ENCODE measurements at regions not wholly inside any gene's neighbourhood (a gene's known extent, or its start where the extent isn't known, plus 50 kb on each side); places are given as distances from the start of the nearest gene placed in this dataset.

GRCh38 chr14:101221549-101222160, 318.1 kb upstream of the RTL1 start:
- no peak for DNase-seq

GRCh38 chr14:101222362-101223070, 319.0 kb upstream of the RTL1 start:
- no peak for DNase-seq

- DNase-seq: no peak
Measured at GRCh38 chr14:101223127-101223526, 319.6 kb upstream of the RTL1 start.

- no peak for DNase-seq
Measured at GRCh38 chr14:101223561-101224162, 320.1 kb upstream of the RTL1 start.

- no peak for DNase-seq
Measured at GRCh38 chr14:101224356-101225156, 321.0 kb upstream of the RTL1 start.

- DNase-seq: no peak
Measured at GRCh38 chr14:101225157-101226152, 321.9 kb upstream of the RTL1 start.

- no peak for DNase-seq
Measured at GRCh38 chr14:101226265-101226602, 322.7 kb upstream of the RTL1 start.

GRCh38 chr14:101226603-101227425, 323.3 kb upstream of the RTL1 start:
- no peak for DNase-seq

GRCh38 chr14:101227611-101228594, 324.4 kb upstream of the RTL1 start:
- DNase-seq: no peak

- DNase-seq: no peak
Measured at GRCh38 chr14:101228949-101229541, 325.5 kb upstream of the RTL1 start.

- no peak for DNase-seq
Measured at GRCh38 chr14:101229666-101230065, 326.1 kb upstream of the RTL1 start.

GRCh38 chr14:101230161-101230850, 326.8 kb upstream of the RTL1 start:
- no peak for DNase-seq

GRCh38 chr14:101230851-101231550, 327.5 kb upstream of the RTL1 start:
- DNase-seq: no peak

- no peak for DNase-seq
Measured at GRCh38 chr14:101231828-101232227, 328.3 kb upstream of the RTL1 start.

GRCh38 chr14:101232340-101233020, 328.8 kb upstream of the DIO3 start:
- DNase-seq: peak; percentile 29

GRCh38 chr14:101233021-101233366, 328.3 kb upstream of the DIO3 start:
- DNase-seq: no peak

- no peak for DNase-seq
Measured at GRCh38 chr14:101233391-101233790, 327.9 kb upstream of the DIO3 start.

- DNase-seq: no peak
Measured at GRCh38 chr14:101233808-101234207, 327.5 kb upstream of the DIO3 start.

Measured in fibroblast of upper back skin (primary cell).